IPS-NIHi11 (cell line): ENCODE measurements at regions not wholly inside any gene's neighbourhood (a gene's known extent, or its start where the extent isn't known, plus 50 kb on each side); places are given as distances from the start of the nearest gene placed in this dataset.

Experiments used
- DNase-seq: peaks from one replicate; pipeline ENCODE4 v3.0.0; 2012; ENCODE audit warnings: mixed read lengths, low spot score

DNA sequence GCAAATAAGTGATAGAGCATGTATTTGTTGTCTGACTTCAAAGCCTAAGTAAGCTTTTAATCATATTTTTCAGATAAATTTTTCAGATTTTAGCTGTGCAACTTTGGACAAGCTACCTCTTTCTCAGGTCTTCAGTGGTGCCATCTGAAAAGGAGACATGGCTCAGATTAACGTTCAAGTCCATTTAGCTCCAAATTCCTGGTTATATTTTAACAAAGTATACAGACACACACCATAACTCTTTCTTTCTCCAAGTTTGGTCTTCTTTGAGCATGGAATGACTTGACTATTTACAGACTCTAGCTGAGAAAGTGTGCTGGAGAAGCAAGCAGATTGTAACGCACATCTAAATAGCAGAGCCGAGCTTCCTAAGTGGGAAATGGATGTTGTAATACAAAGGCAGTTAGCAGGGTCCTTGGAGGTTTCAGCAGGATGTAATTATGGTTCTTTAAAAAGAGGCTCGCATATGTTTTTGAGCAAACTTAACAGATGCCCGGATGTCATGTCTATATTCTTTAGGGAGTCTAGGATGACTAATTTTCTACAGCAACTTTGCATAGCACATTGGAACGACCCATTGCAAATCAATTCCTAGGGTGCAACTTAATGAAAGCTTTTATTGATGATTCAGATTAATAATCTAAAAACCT, 128.1 kb upstream of the E2F8 start:
- DNase-seq = no peak

DNA sequence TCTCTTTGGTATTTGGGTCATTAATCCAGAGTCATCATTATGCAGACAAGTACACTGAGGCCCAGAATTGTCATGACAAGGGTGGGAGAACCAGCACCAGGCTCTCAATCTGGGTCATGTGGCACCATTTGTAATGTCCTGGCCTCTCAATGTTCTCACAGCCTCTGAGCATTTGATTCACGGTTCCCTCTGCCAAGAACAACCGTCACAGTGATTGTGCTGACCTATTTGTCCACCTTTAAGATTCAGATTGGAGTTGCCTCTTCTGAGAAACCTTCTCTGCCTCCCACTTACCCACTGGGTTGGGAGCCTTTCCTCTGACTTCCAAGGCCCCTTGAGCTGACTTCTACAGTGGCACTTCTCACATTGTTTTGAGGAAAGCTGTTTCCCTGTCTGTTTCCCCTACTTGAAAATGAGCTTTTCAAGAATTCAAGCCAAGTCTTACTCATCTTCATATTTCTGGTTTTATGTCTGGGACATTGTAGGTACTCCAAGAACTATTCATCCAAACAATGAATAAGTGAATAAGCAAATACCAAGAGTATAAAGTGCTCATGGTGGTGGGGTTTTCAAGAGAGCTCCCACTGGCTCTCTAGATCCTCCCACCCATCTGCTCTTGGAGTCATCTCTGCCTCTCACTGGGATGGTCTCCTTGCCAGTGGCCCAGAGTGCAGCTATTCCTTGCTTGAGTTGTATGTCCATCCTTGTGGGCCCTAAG, 126.4 kb upstream of the E2F8 start:
- DNase-seq = no peak

DNA sequence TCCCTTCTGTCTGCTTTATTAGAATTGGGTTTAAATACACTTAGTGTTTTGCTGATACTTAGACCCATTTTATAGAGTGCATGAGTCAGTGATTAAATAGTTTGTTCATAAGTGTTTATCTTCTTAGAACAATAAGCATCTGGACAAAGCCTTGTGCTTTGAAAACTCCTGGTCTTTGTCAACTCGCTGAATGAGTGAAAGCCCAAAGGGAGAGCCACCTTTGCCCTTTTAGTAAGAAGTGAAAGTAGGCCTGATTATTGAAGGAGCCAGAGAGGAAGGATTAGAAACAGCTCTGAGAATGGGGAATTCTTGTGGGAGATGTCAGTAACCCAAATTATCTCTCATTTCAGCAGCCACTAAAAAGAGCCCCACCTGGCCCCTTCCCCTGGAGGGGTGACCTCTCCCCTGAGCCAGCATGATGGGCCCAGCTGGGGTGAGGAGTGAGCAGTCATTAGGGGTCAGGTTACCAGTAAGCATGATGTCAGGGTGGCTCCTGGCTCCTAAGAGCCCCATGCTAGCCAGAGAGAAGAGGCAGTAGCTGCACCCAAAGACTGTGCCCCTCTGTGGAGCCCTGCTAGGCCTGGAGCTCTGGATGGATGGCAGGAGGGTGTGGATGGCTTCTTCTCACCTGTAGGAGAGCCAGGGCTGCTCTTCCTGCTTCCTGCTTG, 125.1 kb upstream of the E2F8 start:
- no peak for DNase-seq

DNA sequence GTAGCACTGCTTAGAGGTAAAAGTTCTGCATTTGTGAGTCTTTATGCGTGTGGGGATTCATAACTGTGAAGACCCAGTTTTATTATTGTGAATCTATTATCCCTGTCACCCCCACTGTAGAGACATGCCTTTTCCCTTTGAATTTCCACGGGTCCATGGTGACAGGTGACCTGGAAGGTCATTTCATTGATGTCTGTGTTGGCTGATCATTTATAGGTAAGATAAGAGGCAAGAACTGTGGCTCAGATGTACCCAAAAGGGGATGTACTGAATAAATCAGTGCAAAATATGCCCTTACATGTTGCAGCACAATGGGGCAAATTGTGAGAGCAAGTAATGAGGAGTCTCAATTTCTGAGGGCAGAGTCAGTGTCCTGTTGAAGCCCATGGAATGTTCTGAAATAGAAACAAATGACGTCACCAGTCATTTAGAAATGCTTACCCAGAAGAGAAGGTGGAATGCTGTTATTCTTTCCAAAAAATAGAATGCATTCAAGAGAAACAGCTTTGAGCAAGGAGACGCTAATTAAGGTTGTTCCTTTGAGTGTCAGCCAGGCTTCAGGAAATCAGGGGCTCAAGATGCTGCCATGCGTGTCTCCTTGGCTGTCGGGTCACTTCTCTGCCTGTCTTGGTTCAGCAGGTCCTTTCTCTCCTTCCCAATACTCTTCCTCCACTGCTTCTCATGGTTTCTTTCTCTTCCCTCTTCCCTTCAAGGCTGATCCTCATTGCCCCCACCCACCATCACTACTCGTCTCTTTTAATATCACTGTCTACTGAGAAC, 118.7 kb upstream of the E2F8 start:
- no peak for DNase-seq

DNA sequence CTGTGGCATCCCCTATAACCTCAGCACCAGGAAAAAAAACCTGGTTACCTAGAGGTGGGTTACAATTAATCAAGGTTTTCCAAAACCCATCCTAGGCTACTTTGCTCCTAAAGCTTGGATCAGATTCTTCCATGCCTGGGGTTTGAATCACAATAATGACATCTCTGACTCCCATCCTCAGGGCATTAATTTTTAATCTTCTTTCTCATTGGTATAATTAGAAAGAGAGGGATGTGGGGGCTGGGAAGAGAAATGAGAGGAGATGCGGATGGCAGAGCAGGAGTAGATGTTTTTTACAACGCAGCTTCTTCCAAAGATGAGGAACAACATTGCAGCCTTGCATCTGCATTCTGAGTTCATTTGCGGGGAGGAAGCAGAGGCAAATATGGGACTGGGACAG, 117.2 kb upstream of the E2F8 start:
- no peak for DNase-seq

DNA sequence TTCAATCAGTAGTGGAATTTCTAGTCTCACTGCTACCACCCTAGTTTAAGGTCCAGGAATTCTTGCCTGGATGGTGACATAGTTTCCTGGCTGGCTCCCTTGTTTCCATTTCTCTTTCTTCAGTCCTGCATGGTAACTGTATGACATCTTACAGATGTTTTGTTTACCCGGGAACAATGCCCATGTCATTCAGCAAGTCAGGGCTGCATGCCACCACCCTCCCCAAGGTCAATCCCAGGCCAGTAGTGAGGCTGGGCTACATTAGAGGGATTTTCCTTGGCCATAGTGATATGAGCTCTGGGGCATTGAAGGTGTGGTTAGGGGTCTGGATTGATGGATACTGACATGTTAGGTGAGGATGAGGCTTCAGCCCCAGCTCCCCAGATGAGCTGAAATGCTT, 114.9 kb upstream of the E2F8 start:
- no peak for DNase-seq

DNA sequence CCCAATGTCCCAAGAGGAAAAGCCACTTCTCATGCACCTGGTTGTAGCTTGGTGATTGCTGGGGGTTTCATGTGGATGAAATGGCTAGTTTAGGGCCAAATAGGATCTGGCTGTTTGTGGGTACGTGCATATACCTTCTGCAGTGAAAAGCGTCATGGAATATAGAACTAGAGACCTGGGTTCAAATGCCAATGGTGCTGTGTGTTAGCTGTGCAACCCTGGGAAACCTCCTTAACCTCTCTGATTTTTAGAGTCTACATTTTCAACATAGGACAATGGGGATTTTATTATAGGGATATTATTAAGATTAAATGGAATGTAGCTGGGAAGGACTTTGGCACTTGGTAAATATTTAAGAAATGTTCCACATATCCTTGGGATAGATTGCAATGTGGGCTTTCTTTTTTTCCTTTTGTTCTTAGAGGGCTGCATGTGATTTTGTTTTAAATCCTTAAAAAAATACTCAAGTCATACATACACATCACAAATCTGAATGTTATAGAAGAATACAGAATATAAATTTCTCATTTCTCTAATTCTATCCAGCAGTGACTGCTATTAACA, 112.6 kb upstream of the E2F8 start:
- DNase-seq = no peak

DNA sequence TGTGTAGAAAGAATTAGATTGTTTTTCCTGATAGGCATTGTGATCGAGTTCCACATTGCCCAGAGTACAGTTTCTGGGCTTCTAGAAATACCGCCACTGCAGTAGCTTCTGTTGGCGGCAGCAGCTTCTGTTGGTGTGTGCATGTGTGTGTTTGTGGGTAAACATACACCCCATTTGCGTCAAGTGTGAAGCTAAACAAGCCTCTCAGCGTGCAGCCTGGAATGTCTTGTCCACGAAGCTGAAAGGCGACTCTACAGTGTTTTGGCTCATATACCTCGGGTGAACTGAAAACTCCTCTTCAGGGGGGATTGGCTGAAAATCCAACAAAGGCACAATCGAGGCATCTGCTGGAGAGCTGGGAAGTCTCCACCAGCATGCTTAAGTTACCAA, 112.0 kb upstream of the E2F8 start:
- no peak for DNase-seq

DNA sequence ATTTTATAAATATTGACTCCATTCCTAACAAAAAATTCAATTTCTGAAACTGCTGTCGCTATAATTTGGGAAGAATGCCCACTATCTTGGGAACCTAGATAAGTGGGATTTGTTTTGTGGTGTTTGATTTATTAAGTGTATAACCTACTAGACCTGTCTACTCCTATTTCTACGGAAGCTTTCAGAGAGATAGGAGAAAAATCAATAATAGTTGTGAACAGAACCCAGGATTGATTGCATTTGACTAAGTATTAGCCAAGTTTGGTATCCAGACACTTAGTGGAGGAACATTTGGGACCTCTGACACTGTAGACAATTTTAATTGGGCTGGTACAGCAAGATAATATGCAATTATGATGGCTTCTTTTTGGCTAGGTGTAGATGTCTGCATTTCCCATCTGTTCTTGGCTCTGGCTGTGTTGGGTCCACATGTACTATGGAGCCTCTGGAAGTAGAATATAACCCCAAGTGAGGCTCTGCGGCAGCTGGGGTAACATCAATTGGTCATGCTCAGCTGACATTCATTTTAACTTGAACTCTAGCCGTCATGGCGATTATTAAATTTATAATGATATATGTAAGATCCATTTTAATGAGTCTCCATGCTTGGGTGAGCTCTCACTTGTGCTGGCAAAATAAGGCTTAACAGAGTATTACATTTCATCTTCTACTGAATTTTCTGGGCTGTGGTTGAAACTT, 111.5 kb upstream of the E2F8 start:
- no peak for DNase-seq

DNA sequence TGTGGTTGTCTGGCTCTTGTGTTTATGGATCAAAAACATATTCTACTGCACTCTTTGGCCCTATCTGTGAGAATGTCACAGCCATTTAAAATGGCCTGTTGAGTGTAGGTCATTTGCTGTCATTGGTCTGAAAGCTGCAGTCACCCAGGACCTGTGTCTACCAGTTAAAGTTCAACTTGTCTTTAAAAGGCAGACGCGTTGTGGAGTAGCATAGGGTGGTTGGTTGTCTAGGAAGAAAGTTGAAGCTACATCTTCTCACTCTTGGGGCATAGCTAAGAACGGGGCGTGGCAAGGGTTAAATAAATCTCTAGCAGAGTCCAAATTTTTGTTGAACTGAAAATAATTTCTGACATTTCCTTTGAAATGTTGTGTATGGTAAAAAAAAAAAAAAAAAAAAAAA, 110.7 kb upstream of the E2F8 start:
- no peak for DNase-seq

DNA sequence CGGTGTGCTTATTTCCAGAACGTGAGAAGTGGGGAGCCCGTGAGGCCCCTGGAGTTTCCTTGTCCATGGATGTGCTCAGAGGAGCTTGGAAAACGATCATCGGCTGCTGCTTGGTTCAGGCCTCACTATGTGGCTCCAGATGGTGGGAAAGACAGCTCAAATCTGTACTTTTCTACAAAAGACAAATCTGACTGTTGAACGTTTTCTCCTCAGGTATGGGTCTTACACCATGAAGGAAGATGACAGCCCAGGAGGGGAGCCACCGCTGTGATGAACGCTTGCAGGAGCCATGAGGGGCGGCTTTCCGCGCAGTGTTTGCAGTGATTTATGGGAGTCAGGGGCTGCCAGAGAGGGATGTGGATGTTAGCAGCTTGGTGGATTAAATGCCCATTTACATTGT, 109.4 kb upstream of the E2F8 start:
- DNase-seq = no peak

DNA sequence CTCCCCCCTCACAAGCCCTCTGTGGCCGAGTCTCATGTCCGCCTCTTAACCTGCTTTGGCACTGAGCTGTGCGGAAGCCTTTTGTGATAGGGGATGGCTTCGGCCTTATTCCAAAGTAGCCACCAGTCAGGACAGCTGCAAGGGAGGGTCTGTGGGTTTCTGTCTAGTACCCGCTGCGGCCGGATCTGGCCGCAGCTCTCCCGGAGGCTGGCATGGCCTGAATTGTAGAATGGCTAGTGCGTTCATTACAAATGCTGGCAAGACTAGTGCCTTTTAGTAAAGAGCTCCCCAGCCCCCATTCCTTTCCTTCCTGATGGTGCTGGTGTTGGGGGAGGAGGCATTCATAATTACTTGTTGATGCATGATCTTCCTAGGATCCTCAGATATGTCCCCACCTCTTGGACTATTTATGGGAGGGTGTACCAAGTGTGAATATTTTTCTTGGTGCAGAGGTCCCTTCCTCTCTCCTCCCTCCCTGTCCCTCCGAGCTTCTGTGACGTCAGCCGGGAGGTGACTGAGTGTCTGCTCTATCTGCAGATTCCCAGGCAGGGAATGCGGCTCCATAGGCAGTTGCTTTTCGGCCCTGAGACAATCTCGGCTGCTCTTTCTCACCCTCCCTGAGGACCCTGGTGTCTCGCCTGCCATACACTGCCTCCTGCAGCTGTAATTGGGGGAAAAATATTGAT, 108.7 kb upstream of the E2F8 start:
- DNase-seq = no peak

DNA sequence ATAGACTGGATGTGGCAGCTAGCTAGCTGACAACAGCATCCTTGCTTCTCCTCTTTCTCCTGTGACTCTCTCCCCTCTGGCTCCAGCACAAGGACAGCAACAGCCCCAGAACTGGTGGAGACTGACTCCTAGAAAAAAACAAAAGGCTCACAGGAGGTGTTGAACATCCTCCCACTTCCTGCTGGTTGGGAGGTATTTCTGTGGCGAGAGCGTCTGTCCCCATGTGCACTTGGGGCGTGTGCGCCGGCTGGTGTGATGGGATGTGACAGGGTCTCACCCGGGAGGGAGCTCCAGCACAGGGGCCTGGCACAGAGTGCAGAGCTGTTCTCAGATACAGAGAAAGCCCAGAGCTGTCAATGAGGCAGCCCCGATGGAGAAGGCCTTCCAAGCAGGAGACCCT, 107.2 kb upstream of the E2F8 start:
- DNase-seq = no peak

DNA sequence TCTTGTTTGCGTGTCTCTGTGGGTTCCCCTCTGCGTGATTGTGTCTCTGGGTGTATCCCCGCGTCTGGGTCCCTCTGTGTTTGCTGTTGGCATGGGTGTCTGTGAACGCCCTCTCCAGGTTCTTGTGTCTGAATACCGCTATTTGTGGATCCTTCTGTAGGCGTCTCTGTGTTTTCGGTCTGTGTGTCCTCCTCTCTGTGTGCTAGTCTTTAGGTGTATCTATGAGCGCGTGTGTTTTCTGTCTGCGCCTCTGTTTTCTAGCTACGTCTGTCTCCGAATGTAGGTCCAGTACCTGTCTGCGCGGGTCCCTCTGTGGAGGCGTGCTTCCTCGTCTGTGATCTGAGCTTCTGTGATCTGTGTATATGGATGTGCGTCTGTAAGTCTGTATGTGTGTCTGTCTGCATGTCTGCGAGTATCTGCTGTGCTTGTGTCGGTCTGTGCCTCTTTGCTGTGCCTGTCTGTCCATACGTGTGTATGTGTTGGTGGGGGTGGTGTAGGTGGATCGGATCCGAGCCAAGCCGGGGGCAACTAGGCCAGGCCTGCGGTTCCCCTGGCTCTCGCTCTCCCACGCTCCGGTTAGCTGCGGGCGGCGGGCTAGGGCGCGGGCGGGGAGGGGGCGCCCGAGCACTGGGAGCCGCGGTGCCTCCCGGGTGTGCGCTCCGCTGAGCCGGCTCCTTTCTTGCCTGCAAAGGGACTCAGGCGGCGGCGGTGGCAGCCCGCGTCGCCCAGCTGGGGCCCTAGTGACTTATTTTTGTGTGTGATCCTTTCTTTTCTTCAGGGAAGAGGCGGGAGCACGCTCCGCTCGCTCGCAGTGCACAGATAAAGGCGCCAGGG, 105.3 kb upstream of the E2F8 start:
- peak; percentile 58 for DNase-seq

DNA sequence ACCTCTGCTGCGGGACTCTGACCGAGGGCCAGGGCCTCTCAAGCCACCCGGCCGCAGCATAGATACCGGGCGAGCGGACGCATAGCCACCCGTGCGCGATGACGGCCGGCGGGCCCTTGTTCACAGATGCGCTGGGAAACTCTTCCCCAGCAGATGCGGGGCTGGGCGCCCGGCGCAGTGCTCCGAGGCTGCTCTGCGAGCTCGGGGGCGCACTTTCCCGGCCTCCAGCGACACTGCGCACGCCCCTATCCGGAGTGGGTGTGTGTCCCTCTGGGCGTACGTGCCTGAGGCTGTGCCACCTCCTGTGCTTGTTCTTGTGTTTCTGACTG, 104.7 kb upstream of the E2F8 start:
- peak; percentile 60 for DNase-seq

DNA sequence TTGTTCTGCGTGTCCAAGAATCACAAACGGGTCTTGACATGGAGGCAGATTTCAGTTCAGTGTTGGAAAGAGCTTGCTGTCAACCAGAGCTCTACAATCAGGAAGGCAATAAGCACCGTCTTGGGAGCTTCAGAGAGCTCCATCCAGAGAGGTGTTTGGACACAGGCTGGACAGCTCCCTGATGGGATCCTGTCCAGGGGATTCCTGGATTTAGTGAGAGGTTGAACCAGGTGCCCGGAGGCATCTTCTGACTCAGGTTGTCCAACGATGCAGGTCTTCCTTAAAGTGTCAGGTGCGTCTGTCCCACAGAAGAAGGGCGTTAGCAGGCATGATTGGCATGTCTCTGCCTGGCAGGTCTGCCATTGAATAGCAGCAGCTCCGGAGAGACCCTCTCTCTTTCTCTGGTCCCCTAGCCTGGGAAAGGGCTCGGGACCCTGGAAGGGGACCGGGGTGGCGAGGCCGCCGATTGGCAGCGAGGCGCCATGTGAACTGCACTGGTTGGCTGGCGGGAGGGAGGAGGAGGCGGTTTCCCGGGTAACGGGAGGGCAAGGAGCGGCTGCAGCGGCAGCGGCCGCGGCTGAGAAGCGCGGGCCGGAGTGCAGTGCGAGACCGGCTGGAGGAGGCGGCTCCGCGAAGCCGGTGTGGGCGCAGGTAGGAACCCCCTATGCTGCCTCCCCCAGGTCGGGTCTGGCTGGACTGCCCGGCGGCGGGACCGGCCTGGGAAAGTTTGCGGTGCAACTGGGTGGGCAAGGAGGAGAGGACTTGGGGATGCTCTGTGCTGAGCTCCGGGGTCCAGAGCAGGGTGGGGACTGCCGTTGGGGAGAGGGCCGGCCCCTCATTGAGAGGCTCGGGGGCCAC, 104.1 kb upstream of the E2F8 start:
- DNase-seq = peak; percentile 92

DNA sequence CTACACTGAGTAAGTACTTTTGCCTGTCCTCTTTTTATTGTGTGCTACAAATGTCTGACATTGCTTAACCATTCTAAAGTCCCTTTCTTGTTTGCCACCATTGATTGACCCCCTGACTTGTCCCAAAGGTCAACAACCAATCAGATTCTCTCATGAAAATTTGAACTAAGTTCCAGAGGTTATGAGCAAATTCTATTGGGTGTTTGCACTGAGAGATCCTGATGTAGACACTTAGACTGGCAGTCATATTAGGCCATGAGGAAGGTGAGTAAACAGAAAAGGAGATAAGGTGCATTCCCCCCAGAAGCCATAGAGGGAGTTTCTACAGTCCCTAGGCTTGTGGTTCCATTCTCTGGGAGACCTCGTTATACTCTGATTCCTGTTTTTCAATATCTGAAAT, 101.3 kb upstream of the E2F8 start:
- no peak for DNase-seq

DNA sequence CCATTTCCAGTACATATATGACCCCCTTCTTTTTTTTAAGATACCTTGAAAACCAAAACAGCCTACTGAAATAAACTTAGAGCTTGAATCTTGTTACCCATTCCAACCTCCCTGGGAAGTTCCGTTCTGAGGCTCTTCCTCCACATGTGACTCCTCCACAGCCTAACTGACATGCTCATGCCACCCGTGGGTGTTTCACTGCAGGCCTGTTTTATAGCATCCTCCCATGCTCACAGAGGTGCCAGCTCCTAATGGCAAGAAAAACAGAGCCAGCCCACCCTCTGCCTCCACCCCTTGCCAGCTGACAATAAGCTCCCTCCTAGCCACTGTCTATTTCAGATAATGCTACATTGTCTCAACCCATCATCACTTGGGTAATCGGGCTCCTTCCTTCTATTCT, 97.6 kb upstream of the E2F8 start:
- no peak for DNase-seq

DNA sequence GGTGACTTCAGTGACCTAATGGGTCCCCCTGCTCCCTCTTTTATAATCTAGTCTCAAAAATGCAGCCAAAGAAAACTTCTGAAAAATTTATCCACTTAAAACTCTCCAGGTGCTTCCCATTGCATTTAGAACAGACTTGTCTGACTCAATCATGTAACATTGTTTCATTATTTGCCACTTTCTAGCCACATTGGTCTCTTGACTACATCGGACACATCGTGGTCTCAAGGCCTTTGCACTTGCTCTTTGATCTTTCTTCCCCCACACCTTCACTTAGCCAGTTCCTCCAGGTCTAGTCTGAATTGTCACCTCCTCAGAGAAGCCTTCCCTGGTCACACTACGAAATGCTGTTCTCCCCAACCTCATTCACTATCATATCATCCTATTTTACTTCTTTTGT, 97.0 kb upstream of the E2F8 start:
- no peak for DNase-seq

DNA sequence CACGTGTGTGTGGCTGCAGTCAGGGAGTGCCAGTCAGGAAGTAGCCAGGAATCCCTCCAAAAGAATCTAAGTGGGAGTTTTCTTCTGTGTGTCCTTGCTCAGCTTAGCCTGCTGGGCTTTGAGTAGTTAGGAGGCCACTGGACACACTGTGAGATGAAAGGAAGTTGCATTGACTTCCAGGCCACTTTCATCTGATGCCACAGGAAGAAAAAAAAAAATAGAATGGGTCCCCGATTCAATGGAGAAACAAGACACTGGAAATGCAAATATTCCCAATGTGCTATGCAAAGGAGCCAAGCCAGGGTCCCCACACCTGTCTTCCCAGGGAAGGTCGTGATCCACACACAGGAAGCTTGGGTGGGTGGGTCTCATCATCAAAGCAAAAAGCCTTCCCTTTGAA, 95.6 kb upstream of the E2F8 start:
- DNase-seq = no peak
